ENCODE measurements at regions not wholly inside any gene's neighbourhood (a gene's known extent, or its start where the extent isn't known, plus 50 kb on each side); places are given as distances from the start of the nearest gene placed in this dataset.
A peak's percentile ranks its signal among the peaks of the same experiment; 100 is the strongest.

- peaks cover 0 to 12% (median 0%) of the 10 kb centered on the region in 12 donors for H3K9me3 ChIP-seq
- no peaks in the 10 kb centered on the region for H3K36me3 ChIP-seq
- H3K4me3 ChIP-seq: no peak overlapping the region
- no peaks in the 10 kb centered on the region for H3K4me1 ChIP-seq
- intact Hi-C loops (cut with DNase I): no loop called here
- TF ChIP-seq CTCF (IDR thresholded peaks at IDR 0.05) (no peak), POLR2A (IDR thresholded peaks at IDR 0.05) (no peak)
- H3K27ac ChIP-seq: no peak overlapping the region
- H3K27me3 ChIP-seq: peaks cover 0 to 35% (median 6%) of the 10 kb centered on the region in 9 donors
- ATAC-seq (peak in 1 of 4 donors; percentile 50), DNase-seq (peak in 4 of 5 donors; percentile 15 to 69 (median 58))
- WGBS, 4 donors: 43 to 61% (median 51%) methylated on average over 13 of the region's 13 CpGs
These were observed 105.5 kb upstream of the FAM204A start for GRCh38 chr10:118447478-118448270.

- ATAC-seq: no peak
- Histone ChIP-seq H3K4me1 (no peaks in the 10 kb centered on the region), H3K27ac (no peak overlapping the region)
These were observed 103.4 kb upstream of the FAM204A start for GRCh38 chr10:118445535-118445934.

GRCh38 chr10:118444069-118444468 lies 101.9 kb upstream of the FAM204A start:
- WGBS, 4 donors: 74 to 80% (median 76%) methylated on average over 2 of the region's 2 CpGs
- H3K9me3 ChIP-seq: no peaks in the 10 kb centered on the region
- DNase-seq (no peak), ATAC-seq (no peak)
- H3K27ac ChIP-seq: no peak overlapping the region
- H3K27me3 ChIP-seq: peaks cover 0 to 28% (median 6%) of the 10 kb centered on the region in 9 donors
- H3K4me3 ChIP-seq: no peak overlapping the region
- intact Hi-C loops (cut with DNase I): no loop called here
- no peak for TF ChIP-seq POLR2A (IDR thresholded peaks at IDR 0.05)
- TF ChIP-seq CTCF (IDR thresholded peaks at IDR 0.05): no peak
- H3K36me3 ChIP-seq: no peaks in the 10 kb centered on the region
- H3K4me1 ChIP-seq: no peaks in the 10 kb centered on the region

More at GRCh38 chr10:118445535-118445934, 103.4 kb upstream of the FAM204A start:
- H3K9me3 ChIP-seq: no peaks in the 10 kb centered on the region
- H3K27me3 ChIP-seq: peaks cover 0 to 34% (median 6%) of the 10 kb centered on the region in 9 donors
- H3K36me3 ChIP-seq: no peaks in the 10 kb centered on the region
- WGBS, 4 donors: 63 to 91% (median 64%) methylated on average over 1 of the region's 1 CpG
- DNase-seq: no peak
- H3K4me3 ChIP-seq: no peak overlapping the region
- intact Hi-C loops (cut with DNase I): no loop called here
- no peak for TF ChIP-seq POLR2A (IDR thresholded peaks at IDR 0.05)

GRCh38 chr10:118442032-118442431 lies 99.9 kb upstream of the FAM204A start:
- TF ChIP-seq POLR2A (IDR thresholded peaks at IDR 0.05) (no peak), CTCF (IDR thresholded peaks at IDR 0.05) (no peak)
- Histone ChIP-seq H3K27ac (no peak overlapping the region), H3K4me3 (no peak overlapping the region), H3K27me3 (peaks cover 0 to 29% (median 0%) of the 10 kb centered on the region in 9 donors), H3K4me1 (no peaks in the 10 kb centered on the region), H3K9me3 (no peaks in the 10 kb centered on the region), H3K36me3 (no peaks in the 10 kb centered on the region)
- DNase-seq (no peak), ATAC-seq (no peak)
- intact Hi-C loops (cut with DNase I): no loop called here
- WGBS, 4 donors: 68 to 72% (median 69%) methylated on average over 3 of the region's 3 CpGs

All from heart left ventricle (tissue), 16 donors.